Pancreas (tissue), 10 donors: ENCODE measurements at regions not wholly inside any gene's neighbourhood (a gene's known extent, or its start where the extent isn't known, plus 50 kb on each side); places are given as distances from the start of the nearest gene placed in this dataset.

ENCODE experiments used
- ATAC-seq, 4 donors: fragments of 200-7000 bp; cut with Tn5 transposase; one replicate each; pipeline versions ENCODE4 v1.8.0 to v1.9.1; 2020; ENCODE audit warnings: mild to moderate bottlenecking in 4 of 4, moderate library complexity in 4 of 4
- DNase-seq, 6 donors: peaks; one replicate each; pipeline ENCODE4 v3.0.0-alpha.2; 2020
- FAIRE-seq: peaks from 2 replicates; lab custom pipeline; 2012; peaks lifted over from hg19 to GRCh38; lab: Jason Lieb, UNC
- H3K27ac ChIP-seq, 4 donors: fragments of 200-600 bp; sonication (generic); 1 replicate in 3 of 4; 2 replicates in 1 of 4; pipeline versions ENCODE4 v1.5.0 to v1.8.0; 2020
- H3K27me3 ChIP-seq, 4 donors: fragments of 200-600 bp; one replicate each; pipeline ENCODE4 v1.8.0; 2021
- H3K36me3 ChIP-seq, 3 donors: fragments of 200-600 bp; sonication (generic) in 1 of 3; one replicate each; pipeline versions ENCODE4 v1.5.0 to v1.8.0; 2020 to 2021
- H3K4me1 ChIP-seq, 3 donors: fragments of 200-600 bp; one replicate each; pipeline ENCODE4 v1.8.0; 2021
- H3K4me3 ChIP-seq, 4 donors: fragments of 200-600 bp; sonication (generic) in 2 of 4; one replicate each; pipeline versions ENCODE4 v1.5.0 to v1.8.0; 2020 to 2021
- H3K9me3 ChIP-seq, 4 donors: fragments of 200-600 bp; one replicate each; pipeline ENCODE4 v1.8.0; 2021
- CTCF ChIP-seq, 4 donors: fragments of 200-600 bp; sonication (generic) in 3 of 4; IDR thresholded peaks; one replicate each; pipeline versions ENCODE4 v1.5.0 to v1.8.0; 2021; ENCODE audit warnings: antibody characterized with exemption in 4 of 4
- WGBS, 2 donors: extraction: QIAGEN DNeasy Blood & Tissue Kit; methylation state at CpG; one replicate each; pipeline ENCODE4 v1.1.7; 2013; 5-methylcytosine and 5-hydroxymethylcytosine counted together
- intact Hi-C, 3 donors: fragments of 100-400 bp; cut with DNase I; formaldehyde crosslinking; loops; one replicate each; pipeline versions ENCODE4 v1.11.1 to v1.14.2; 2022
- donor health status: healthy with polysubstance abuse.
- donor health status: DM: no; HTN: no; CAD: no; lungs with moderate emphysema.
- donor health status: DM: no; HTN: no; CAD: no.
- donor health status: control.
- donor health status: control.
- donor health status: Bipolar disorder and iron deficiency.
- donor health status: DM: yes; HTN: yes; CAD: no.
- donor health status: DM: no; HTN: no; CAD: no.
- donor health status: DM: no; HTN: no; CAD: no.
- donor health status: DM: yes; HTN: yes; CAD: no.

DNA sequence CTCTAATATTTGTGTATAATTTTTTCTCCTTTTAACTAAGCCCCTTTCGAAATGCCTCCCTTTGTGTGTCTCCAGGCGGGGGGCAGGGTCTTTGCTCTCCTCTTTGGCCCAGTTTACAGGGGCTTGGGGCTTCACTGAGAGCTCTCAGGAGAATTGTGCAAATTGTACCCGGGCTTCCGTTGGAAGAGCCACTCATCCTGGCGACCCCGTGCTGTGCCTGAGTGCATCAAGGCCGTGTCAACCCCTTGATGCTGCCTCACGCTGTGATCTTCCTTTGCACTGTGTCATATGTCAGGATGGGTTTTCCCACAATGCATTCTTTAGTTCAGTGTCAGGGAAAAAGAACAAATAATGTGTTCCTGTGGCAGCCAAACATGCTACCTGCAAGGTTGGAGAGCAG, 118.0 kb upstream of the POU3F2 start:
- ATAC-seq (no peak), DNase-seq (no peak), FAIRE-seq (no peak)
- Histone ChIP-seq H3K4me3 (no peak overlapping the region), H3K36me3 (no peaks in the 10 kb centered on the region), H3K27ac (no peak overlapping the region), H3K9me3 (no peaks in the 10 kb centered on the region), H3K4me1 (no peaks in the 10 kb centered on the region), H3K27me3 (no peaks in the 10 kb centered on the region)
- intact Hi-C loops: no loop called here
- 9% methylated on average over 8 of the region's 8 CpGs for WGBS, 2 donors
- TF ChIP-seq CTCF (IDR thresholded peaks at IDR 0.05): no peak

DNA sequence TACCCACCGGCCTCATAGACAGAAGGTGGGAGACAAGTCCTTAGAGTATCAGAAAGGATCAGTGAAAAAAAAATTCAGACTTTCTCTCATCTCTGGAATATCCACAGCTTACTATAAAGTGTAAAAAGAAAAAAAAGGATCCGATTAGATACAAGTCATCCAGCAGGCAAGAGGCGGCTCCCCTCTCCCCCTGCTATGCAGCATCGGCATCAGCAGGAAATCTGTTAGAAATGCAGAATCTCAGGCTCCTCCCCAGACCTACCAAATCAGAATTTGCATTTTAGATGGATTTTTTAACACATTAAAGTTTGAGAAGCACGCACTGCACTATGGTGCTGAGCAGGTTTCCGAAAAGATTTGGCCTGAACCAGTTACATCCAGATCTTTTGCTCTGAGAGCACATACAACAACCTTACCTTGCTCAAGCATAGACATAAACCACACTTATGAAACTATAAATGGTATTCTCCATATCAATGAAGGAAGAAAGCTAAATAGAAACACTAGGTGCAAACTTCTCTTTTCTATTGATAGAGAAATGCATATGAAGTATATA, 117.0 kb upstream of the POU3F2 start:
- Histone ChIP-seq H3K27me3 (no peaks in the 10 kb centered on the region), H3K4me1 (no peaks in the 10 kb centered on the region), H3K27ac (no peak overlapping the region), H3K9me3 (no peaks in the 10 kb centered on the region), H3K36me3 (no peaks in the 10 kb centered on the region), H3K4me3 (no peak overlapping the region)
- 53 to 56% methylated on average over 6 of the region's 6 CpGs for WGBS, 2 donors
- DNase-seq (no peak), ATAC-seq (no peak), FAIRE-seq (no peak)
- intact Hi-C loops: no loop called here
- no peak for TF ChIP-seq CTCF (IDR thresholded peaks at IDR 0.05)

DNA sequence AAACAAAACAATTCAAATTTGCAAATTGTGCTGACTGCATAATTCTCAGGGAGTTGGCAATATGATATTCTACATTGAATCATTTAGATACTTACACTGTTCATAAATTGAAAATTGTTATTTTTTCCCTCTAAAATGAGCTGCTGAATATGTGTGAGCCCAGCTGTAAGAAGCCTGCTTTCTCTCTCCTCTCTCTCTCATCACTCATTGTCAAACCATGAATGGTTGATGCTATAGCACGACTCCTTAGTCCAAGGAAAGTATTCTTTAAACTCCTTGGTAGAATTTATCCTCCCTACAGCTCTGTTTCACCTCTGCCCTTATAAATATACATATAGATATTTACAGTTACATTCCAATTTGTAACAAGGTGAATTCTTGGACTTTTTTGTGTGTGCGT, 116.4 kb upstream of the POU3F2 start:
- 51 to 71% methylated on average over 2 of the region's 2 CpGs for WGBS, 2 donors
- H3K27me3 ChIP-seq: no peaks in the 10 kb centered on the region
- H3K4me1 ChIP-seq: no peaks in the 10 kb centered on the region
- no peak overlapping the region for H3K27ac ChIP-seq
- no peak overlapping the region for H3K4me3 ChIP-seq
- DNase-seq (no peak), FAIRE-seq (no peak), ATAC-seq (no peak)
- TF ChIP-seq CTCF (IDR thresholded peaks at IDR 0.05): no peak
- no peaks in the 10 kb centered on the region for H3K9me3 ChIP-seq
- intact Hi-C loops: no loop called here
- H3K36me3 ChIP-seq: no peaks in the 10 kb centered on the region

- peaks cover 0 to 3% (median 0%) of the 10 kb centered on the region in 4 donors for H3K27me3 ChIP-seq
- no peaks in the 10 kb centered on the region for H3K36me3 ChIP-seq
- no peaks in the 10 kb centered on the region for H3K4me1 ChIP-seq
- intact Hi-C loops: no loop called here
- no peak for FAIRE-seq
- DNase-seq: no peak
- no peak for ATAC-seq
- no peak overlapping the region for H3K27ac ChIP-seq
- no peak for TF ChIP-seq CTCF (IDR thresholded peaks at IDR 0.05)
- no peaks in the 10 kb centered on the region for H3K9me3 ChIP-seq
- no peak overlapping the region for H3K4me3 ChIP-seq
Observed at GRCh38 chr6:98724537-98724936, 109.8 kb upstream of the POU3F2 start.

DNA sequence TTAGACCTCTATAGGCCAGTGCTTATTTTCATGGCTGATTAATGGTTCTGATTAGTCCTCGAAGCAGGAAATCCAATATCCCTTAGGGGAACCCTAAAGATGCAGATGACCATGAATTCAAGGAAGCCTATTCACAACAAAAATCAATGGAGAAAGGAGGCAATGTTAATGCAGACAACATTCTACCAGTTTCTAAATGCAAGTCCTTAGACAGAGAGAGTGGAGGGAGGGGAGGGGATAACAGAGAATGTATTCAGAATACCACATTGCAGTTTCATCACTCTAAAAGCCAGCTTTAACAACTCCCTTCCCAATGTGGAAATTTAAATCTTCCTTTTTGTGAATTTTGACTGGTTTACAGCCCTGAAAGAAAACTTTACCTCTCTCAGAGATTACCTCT, 87.1 kb upstream of the POU3F2 start:
- peaks cover 0 to 7% (median 4%) of the 10 kb centered on the region in 3 donors for H3K4me1 ChIP-seq
- no peaks in the 10 kb centered on the region for H3K27me3 ChIP-seq
- ATAC-seq: no peak
- 22 to 23% methylated on average over 1 of the region's 1 CpG for whole genome bisulfite sequencing, 2 donors
- no peak for DNase-seq
- FAIRE-seq: no peak
- no peak overlapping the region for H3K27ac ChIP-seq
- no peaks in the 10 kb centered on the region for H3K9me3 ChIP-seq
- no peak overlapping the region for H3K4me3 ChIP-seq
- no peaks in the 10 kb centered on the region for H3K36me3 ChIP-seq
- intact Hi-C loops: no loop called here
- TF ChIP-seq CTCF (IDR thresholded peaks at IDR 0.05): no peak
